Natural killer cell treated with Interleukin-12 subunit alpha and Interleukin-12 subunit beta and Interleukin-15 and Interleukin-18, amount 100 ng/mL, for 72 hours (primary cell): ENCODE measurements at regions not wholly inside any gene's neighbourhood (a gene's known extent, or its start where the extent isn't known, plus 50 kb on each side); places are given as distances from the start of the nearest gene placed in this dataset.

Experiments used
- ATAC-seq, 2 donors: fragments of 150-1000 bp; cut with Tn5 transposase in 1 of 2; sonication (Bioruptor Pico), chemical (Tn5 transposase) in 1 of 2; 2 replicates each; pipeline ENCODE4 v1.10.0; 2021
- DNase-seq: peaks from one replicate; pipeline ENCODE4 v3.0.0; 2022; ENCODE audit warnings: low spot score
- H3K27ac Mint-ChIP-seq, 2 donors: 1 replicate in 1 of 2; 2 replicates in 1 of 2; pipeline ENCODE4 v1.8.0; 2022; ENCODE audit warnings: mixed read lengths in 2 of 2, mild to moderate bottlenecking in 1 of 2, moderate library complexity in 1 of 2
- H3K27me3 Mint-ChIP-seq, 2 donors: 1 replicate in 1 of 2; 2 replicates in 1 of 2; pipeline ENCODE4 v1.8.0; 2022; ENCODE audit warnings: mixed read lengths in 2 of 2
- H3K36me3 Mint-ChIP-seq: one replicate; pipeline ENCODE4 v1.8.0; 2022; ENCODE audit warnings: mixed read lengths
- H3K4me1 Mint-ChIP-seq, 2 donors: 1 replicate in 1 of 2; 2 replicates in 1 of 2; pipeline ENCODE4 v1.8.0; 2022; ENCODE audit warnings: low read depth in 2 of 2, mixed read lengths in 2 of 2, mild to moderate bottlenecking in 1 of 2
- H3K4me3 Mint-ChIP-seq: one replicate; pipeline ENCODE4 v1.8.0; 2022; ENCODE audit warnings: mixed read lengths
- H3K9me3 Mint-ChIP-seq: 2 replicates; pipeline ENCODE4 v1.8.0; 2022; ENCODE audit warnings: mixed read lengths

GRCh38 chr22:33119044-33119443, 60.9 kb upstream of the SYN3 start:
- Mint-ChIP-seq H3K27me3 (no peaks in the 10 kb centered on the region), H3K4me1 (no peaks in the 10 kb centered on the region), H3K9me3 (no peaks in the 10 kb centered on the region), H3K36me3 (no peaks in the 10 kb centered on the region), H3K27ac (no peak overlapping the region), H3K4me3 (no peak overlapping the region)
- DNase-seq (no peak), ATAC-seq (no peak)

- no peaks in the 10 kb centered on the region for H3K27me3 Mint-ChIP-seq
- H3K4me3 Mint-ChIP-seq, result no peak overlapping the region
- ATAC-seq (no peak), DNase-seq (no peak)
- H3K27ac Mint-ChIP-seq, result no peak overlapping the region
- no peaks in the 10 kb centered on the region for H3K36me3 Mint-ChIP-seq
- peaks cover 0 to under 1% of the 10 kb centered on the region in 2 donors for H3K4me1 Mint-ChIP-seq
- H3K9me3 Mint-ChIP-seq, result no peaks in the 10 kb centered on the region
Measured at GRCh38 chr22:33117821-33118220, 59.6 kb upstream of the SYN3 start.

- Mint-ChIP-seq H3K4me3 (no peak overlapping the region), H3K9me3 (no peaks in the 10 kb centered on the region), H3K27me3 (no peaks in the 10 kb centered on the region), H3K4me1 (peaks cover 0 to 7% of the 10 kb centered on the region in 2 donors), H3K36me3 (no peaks in the 10 kb centered on the region), H3K27ac (no peak overlapping the region)
- ATAC-seq, result no peak
- DNase-seq, result no peak
Measured at GRCh38 chr22:33116841-33117547, 58.8 kb upstream of the SYN3 start.

GRCh38 chr22:33114565-33114964, 56.4 kb upstream of the SYN3 start:
- ATAC-seq (no peak), DNase-seq (no peak)
- no peaks in the 10 kb centered on the region for H3K36me3 Mint-ChIP-seq

GRCh38 chr22:33112580-33112979, 54.4 kb upstream of the SYN3 start:
- ATAC-seq (no peak), DNase-seq (no peak)
- Mint-ChIP-seq H3K27me3 (no peaks in the 10 kb centered on the region), H3K4me3 (no peak overlapping the region), H3K4me1 (peaks cover 0 to 10% of the 10 kb centered on the region in 2 donors), H3K27ac (no peak overlapping the region), H3K36me3 (no peaks in the 10 kb centered on the region), H3K9me3 (no peaks in the 10 kb centered on the region)

More at GRCh38 chr22:33114565-33114964, 56.4 kb upstream of the SYN3 start:
- H3K4me3 Mint-ChIP-seq, result no peak overlapping the region
- no peaks in the 10 kb centered on the region for H3K27me3 Mint-ChIP-seq
- H3K4me1 Mint-ChIP-seq, result peaks cover 0 to 10% of the 10 kb centered on the region in 2 donors
- H3K27ac Mint-ChIP-seq, result no peak overlapping the region
- H3K9me3 Mint-ChIP-seq, result no peaks in the 10 kb centered on the region

GRCh38 chr22:33111491-33111890, 53.3 kb upstream of the SYN3 start:
- Mint-ChIP-seq H3K9me3 (no peaks in the 10 kb centered on the region), H3K27ac (no peak overlapping the region), H3K4me1 (peaks cover 0 to 10% of the 10 kb centered on the region in 2 donors), H3K27me3 (no peaks in the 10 kb centered on the region), H3K36me3 (no peaks in the 10 kb centered on the region), H3K4me3 (no peak overlapping the region)
- no peak for ATAC-seq
- no peak for DNase-seq

- no peak overlapping the region for H3K27ac Mint-ChIP-seq
Measured at GRCh38 chr22:33110562-33111163, 52.5 kb upstream of the SYN3 start.

GRCh38 chr22:33109514-33110430, 51.6 kb upstream of the SYN3 start:
- Mint-ChIP-seq H3K4me3 (no peak overlapping the region), H3K27me3 (no peaks in the 10 kb centered on the region), H3K27ac (no peak overlapping the region), H3K9me3 (no peaks in the 10 kb centered on the region), H3K36me3 (no peaks in the 10 kb centered on the region), H3K4me1 (peaks cover 0 to 10% of the 10 kb centered on the region in 2 donors)
- no peak for ATAC-seq
- DNase-seq, result no peak

More at GRCh38 chr22:33110562-33111163, 52.5 kb upstream of the SYN3 start:
- H3K9me3 Mint-ChIP-seq, result no peaks in the 10 kb centered on the region
- no peaks in the 10 kb centered on the region for H3K36me3 Mint-ChIP-seq
- DNase-seq, result no peak
- ATAC-seq, result peak in 1 of 2 donors; percentile 40
- H3K27me3 Mint-ChIP-seq, result no peaks in the 10 kb centered on the region
- H3K4me1 Mint-ChIP-seq, result peaks cover 0 to 10% of the 10 kb centered on the region in 2 donors
- no peak overlapping the region for H3K4me3 Mint-ChIP-seq

GRCh38 chr22:33108037-33108436, 49.9 kb upstream of the SYN3 start:
- Mint-ChIP-seq H3K9me3 (no peaks in the 10 kb centered on the region), H3K4me1 (peaks cover 0 to 10% of the 10 kb centered on the region in 2 donors), H3K27ac (no peak overlapping the region), H3K4me3 (no peak overlapping the region), H3K27me3 (no peaks in the 10 kb centered on the region), H3K36me3 (no peaks in the 10 kb centered on the region)
- ATAC-seq (no peak), DNase-seq (no peak)
